HG03108 (cell line): ENCODE measurements at regions not wholly inside any gene's neighbourhood (a gene's known extent, or its start where the extent isn't known, plus 50 kb on each side); places are given as distances from the start of the nearest gene placed in this dataset.

Experiments used
- ATAC-seq: cut with Tn5 transposase; IDR thresholded peaks from one replicate; pipeline ENCODE4 v1.9.1; 2021; ENCODE audit warnings: moderate library complexity; ENCODE audit not compliant: unreplicated experiment

- no peak for ATAC-seq
These were observed 75.7 kb upstream of the LHX1 start for GRCh38 chr17:36861531-36861930.

GRCh38 chr17:36862116-36862920, 75.0 kb upstream of the LHX1 start:
- ATAC-seq, result no peak

- ATAC-seq, result no peak
These were observed 74.1 kb upstream of the LHX1 start for GRCh38 chr17:36863131-36863530.

- no peak for ATAC-seq
These were observed 73.3 kb upstream of the LHX1 start for GRCh38 chr17:36863676-36864612.

GRCh38 chr17:36864827-36865430, 72.3 kb upstream of the LHX1 start:
- ATAC-seq, result no peak

GRCh38 chr17:36867716-36868341, 69.4 kb upstream of the LHX1 start:
- no peak for ATAC-seq

GRCh38 chr17:36868777-36869176, 68.5 kb upstream of the LHX1 start:
- no peak for ATAC-seq

GRCh38 chr17:36869441-36869840, 67.8 kb upstream of the LHX1 start:
- no peak for ATAC-seq

GRCh38 chr17:36869856-36870719, 67.2 kb upstream of the LHX1 start:
- no peak for ATAC-seq

GRCh38 chr17:36870720-36870999, 66.6 kb upstream of the LHX1 start:
- ATAC-seq, result no peak

GRCh38 chr17:36875698-36876293, 61.5 kb upstream of the LHX1 start:
- ATAC-seq, result no peak

- ATAC-seq, result no peak
These were observed 60.3 kb upstream of the LHX1 start for GRCh38 chr17:36876966-36877365.

GRCh38 chr17:36877771-36878170, 59.5 kb upstream of the LHX1 start:
- ATAC-seq, result no peak

GRCh38 chr17:36878216-36878615, 59.1 kb upstream of the LHX1 start:
- ATAC-seq, result no peak

GRCh38 chr17:36879027-36879426, 58.2 kb upstream of the LHX1 start:
- no peak for ATAC-seq

- ATAC-seq, result no peak
These were observed 57.6 kb upstream of the LHX1 start for GRCh38 chr17:36879624-36880131.

GRCh38 chr17:36880268-36880905, 56.9 kb upstream of the LHX1 start:
- no peak for ATAC-seq

GRCh38 chr17:36881323-36881722, 56.0 kb upstream of the LHX1 start:
- no peak for ATAC-seq

- no peak for ATAC-seq
These were observed 52.7 kb upstream of the LHX1 start for GRCh38 chr17:36884495-36885152.
